ENCODE measurements at regions not wholly inside any gene's neighbourhood (a gene's known extent, or its start where the extent isn't known, plus 50 kb on each side); places are given as distances from the start of the nearest gene placed in this dataset.

DNA sequence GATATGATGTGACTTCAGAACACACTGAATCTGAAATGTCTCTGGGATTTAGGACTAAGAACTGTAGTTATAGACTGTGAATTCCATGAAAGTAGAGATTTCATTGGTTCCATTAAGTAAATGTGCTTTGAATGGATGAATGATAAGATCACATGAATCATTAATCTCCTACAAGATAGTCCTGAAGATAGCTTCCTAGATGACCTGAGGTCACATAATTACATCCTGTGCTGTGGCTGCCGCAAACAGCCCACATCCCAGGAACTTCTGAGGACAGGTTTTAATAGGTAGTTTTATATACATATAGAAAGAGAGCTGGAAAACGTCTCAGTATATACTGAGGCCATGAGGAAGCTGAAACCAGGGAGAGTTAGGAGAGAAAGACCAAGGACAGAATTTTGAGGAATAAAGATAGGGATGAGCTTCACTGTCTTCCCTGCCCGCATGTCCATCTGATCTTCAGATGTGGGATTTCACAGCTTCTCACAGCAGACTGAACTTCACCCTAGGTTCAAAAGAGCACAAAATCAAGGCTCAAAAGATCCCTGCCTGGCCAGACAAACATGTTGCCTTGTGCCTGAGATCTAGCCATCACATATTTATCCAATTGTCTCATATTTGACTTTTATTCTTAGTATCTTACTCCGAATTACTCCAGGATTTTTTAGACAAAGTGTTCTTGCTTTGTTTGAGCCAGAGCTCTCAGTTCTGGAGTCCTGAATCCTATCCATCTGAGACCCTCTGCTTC, 188.2 kb downstream of the IRS1 start:
- Histone ChIP-seq H3K4me3 (ENCODE audit: low read depth in 2 of 2, low read length in 2 of 2) (no peak overlapping the region), H3K27me3 (ENCODE audit: control insufficient read depth, insufficient read depth, low read length) (no peaks in the 10 kb centered on the region), H3K9me3 (ENCODE audit: control insufficient read depth, insufficient read depth, low read depth, low read length) (no peaks in the 10 kb centered on the region), H3K36me3 (ENCODE audit: control insufficient read depth, insufficient read depth, low read length) (no peaks in the 10 kb centered on the region), H3K4me1 (ENCODE audit: control insufficient read depth, insufficient read depth, low read length) (no peaks in the 10 kb centered on the region), H3K27ac (ENCODE audit: low read length) (no peak overlapping the region)
- DNase-seq (ENCODE audit: low read depth, low spot score) (no peak), ATAC-seq (no peak)
- in situ Hi-C loops (cut with HindIII; ENCODE audit: low pct_unique_long_range_greater_than_20kb, low sequenced_read_pairs) (no loop called here), intact Hi-C loops (cut with micrococcal nuclease; ENCODE audit: unreplicated experiment) (no loop called here)
- ChIA-PET CTCF (no interaction called here), POLR2A (no interaction called here)
- TF ChIP-seq TCF7L2 (IDR thresholded peaks at IDR 0.05; ENCODE audit: low read depth, low read length) (no peak), POLR2AphosphoS5 (IDR thresholded peaks at IDR 0.05; ENCODE audit: low read depth, low read length) (no peak), SIN3A (IDR thresholded peaks at IDR 0.05; ENCODE audit: borderline replicate concordance, insufficient read depth, low read depth, low read length) (no peak)
- TF ChIP-seq, protein P1, sequence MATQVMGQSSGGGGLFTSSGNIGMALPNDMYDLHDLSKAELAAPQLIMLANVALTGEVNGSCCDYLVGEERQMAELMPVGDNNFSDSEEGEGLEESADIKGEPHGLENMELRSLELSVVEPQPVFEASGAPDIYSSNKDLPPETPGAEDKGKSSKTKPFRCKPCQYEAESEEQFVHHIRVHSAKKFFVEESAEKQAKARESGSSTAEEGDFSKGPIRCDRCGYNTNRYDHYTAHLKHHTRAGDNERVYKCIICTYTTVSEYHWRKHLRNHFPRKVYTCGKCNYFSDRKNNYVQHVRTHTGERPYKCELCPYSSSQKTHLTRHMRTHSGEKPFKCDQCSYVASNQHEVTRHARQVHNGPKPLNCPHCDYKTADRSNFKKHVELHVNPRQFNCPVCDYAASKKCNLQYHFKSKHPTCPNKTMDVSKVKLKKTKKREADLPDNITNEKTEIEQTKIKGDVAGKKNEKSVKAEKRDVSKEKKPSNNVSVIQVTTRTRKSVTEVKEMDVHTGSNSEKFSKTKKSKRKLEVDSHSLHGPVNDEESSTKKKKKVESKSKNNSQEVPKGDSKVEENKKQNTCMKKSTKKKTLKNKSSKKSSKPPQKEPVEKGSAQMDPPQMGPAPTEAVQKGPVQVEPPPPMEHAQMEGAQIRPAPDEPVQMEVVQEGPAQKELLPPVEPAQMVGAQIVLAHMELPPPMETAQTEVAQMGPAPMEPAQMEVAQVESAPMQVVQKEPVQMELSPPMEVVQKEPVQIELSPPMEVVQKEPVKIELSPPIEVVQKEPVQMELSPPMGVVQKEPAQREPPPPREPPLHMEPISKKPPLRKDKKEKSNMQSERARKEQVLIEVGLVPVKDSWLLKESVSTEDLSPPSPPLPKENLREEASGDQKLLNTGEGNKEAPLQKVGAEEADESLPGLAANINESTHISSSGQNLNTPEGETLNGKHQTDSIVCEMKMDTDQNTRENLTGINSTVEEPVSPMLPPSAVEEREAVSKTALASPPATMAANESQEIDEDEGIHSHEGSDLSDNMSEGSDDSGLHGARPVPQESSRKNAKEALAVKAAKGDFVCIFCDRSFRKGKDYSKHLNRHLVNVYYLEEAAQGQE (IDR thresholded peaks at IDR 0.05; ENCODE audit: insufficient read depth in 1 of 2, low read depth in 2 of 2, low read length in 1 of 2) = no peak
- TF ChIP-seq, protein P2, sequence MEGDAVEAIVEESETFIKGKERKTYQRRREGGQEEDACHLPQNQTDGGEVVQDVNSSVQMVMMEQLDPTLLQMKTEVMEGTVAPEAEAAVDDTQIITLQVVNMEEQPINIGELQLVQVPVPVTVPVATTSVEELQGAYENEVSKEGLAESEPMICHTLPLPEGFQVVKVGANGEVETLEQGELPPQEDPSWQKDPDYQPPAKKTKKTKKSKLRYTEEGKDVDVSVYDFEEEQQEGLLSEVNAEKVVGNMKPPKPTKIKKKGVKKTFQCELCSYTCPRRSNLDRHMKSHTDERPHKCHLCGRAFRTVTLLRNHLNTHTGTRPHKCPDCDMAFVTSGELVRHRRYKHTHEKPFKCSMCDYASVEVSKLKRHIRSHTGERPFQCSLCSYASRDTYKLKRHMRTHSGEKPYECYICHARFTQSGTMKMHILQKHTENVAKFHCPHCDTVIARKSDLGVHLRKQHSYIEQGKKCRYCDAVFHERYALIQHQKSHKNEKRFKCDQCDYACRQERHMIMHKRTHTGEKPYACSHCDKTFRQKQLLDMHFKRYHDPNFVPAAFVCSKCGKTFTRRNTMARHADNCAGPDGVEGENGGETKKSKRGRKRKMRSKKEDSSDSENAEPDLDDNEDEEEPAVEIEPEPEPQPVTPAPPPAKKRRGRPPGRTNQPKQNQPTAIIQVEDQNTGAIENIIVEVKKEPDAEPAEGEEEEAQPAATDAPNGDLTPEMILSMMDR (IDR thresholded peaks at IDR 0.05) = no peak
- BruUV-seq (replicated peaks) = no TSS peak

DNA sequence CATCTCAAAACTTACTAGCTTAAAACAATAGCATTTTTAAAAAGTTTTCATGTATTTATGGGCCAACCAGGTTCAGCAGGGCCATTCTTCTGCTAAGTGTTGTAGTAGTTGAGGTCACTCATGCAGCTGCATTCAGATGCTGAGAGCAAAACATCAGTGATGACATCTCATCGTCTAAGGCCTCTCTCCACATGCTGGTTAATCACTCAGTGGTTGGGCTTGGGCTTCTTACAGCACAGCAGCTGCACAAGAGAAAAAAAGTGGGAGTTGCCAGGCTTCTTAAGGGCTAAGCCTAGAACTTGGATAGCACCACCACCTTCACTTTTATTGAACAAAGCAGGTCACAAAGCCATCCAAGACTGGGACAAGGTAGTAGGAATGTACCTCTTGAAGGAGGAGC, 190.3 kb downstream of the IRS1 start:
- Histone ChIP-seq H3K4me3 (ENCODE audit: low read depth in 2 of 2, low read length in 2 of 2) (no peak overlapping the region), H3K4me1 (ENCODE audit: control insufficient read depth, insufficient read depth, low read length) (no peaks in the 10 kb centered on the region), H3K9me3 (ENCODE audit: control insufficient read depth, insufficient read depth, low read depth, low read length) (no peaks in the 10 kb centered on the region), H3K36me3 (ENCODE audit: control insufficient read depth, insufficient read depth, low read length) (no peaks in the 10 kb centered on the region), H3K27ac (ENCODE audit: low read length) (no peak overlapping the region), H3K27me3 (ENCODE audit: control insufficient read depth, insufficient read depth, low read length) (no peaks in the 10 kb centered on the region)
- CTCF ChIA-PET = no interaction called here
- BruUV-seq (replicated peaks) = no TSS peak
- POLR2A ChIA-PET = no interaction called here
- TF ChIP-seq SIN3A (IDR thresholded peaks at IDR 0.05; ENCODE audit: borderline replicate concordance, insufficient read depth, low read depth, low read length) (no peak), POLR2AphosphoS5 (IDR thresholded peaks at IDR 0.05; ENCODE audit: low read depth, low read length) (no peak), TCF7L2 (IDR thresholded peaks at IDR 0.05; ENCODE audit: low read depth, low read length) (no peak)
- TF ChIP-seq, protein P1 (IDR thresholded peaks at IDR 0.05; ENCODE audit: insufficient read depth in 1 of 2, low read depth in 2 of 2, low read length in 1 of 2) = no peak
- TF ChIP-seq, protein P2 (IDR thresholded peaks at IDR 0.05) = no peak
- intact Hi-C loops (cut with micrococcal nuclease; ENCODE audit: unreplicated experiment) (no loop called here), in situ Hi-C loops (cut with HindIII; ENCODE audit: low pct_unique_long_range_greater_than_20kb, low sequenced_read_pairs) (no loop called here)
- ATAC-seq (no peak), DNase-seq (ENCODE audit: low read depth, low spot score) (no peak)

Data from Panc1 (cell line).